ENCODE measurements at regions not wholly inside any gene's neighbourhood (a gene's known extent, or its start where the extent isn't known, plus 50 kb on each side); places are given as distances from the start of the nearest gene placed in this dataset.

DNA sequence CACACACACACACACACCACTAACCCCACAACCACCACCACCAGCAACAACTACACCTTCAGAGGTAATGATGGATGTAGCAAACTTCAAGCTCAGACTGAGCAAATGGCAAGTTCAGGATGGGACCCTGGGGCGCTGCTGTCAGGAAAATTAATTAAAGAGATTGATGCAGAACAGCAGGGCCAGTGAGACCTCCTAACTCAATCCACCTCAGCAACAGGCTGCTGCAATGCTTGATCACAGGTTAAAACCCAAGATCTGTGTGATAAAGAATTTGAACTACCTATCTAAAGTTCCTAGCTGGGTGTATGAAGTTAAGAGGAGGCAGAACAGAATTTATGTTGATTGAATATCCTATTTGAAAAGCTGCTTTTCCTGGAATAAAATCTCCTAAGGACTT lies 140.3 kb upstream of the FER start:
- Mint-ChIP-seq H3K9me3 (peaks cover 4% of the 10 kb centered on the region), H3K4me3 (no peak overlapping the region), H3K4me1 (peaks cover 3% of the 10 kb centered on the region), H3K27ac (no peak overlapping the region), H3K36me3 (ENCODE audit: low read depth) (no peaks in the 10 kb centered on the region), H3K27me3 (peaks cover 4% of the 10 kb centered on the region)
- DNase-seq = no peak
- ChIA-PET CTCF (no interaction called here), POLR2A (no interaction called here)

GRCh38 chr5:108606185-108606584 lies 141.5 kb upstream of the FER start:
- ChIA-PET CTCF (no interaction called here), POLR2A (no interaction called here)
- H3K27ac Mint-ChIP-seq = no peak overlapping the region
- H3K36me3 Mint-ChIP-seq (ENCODE audit: low read depth) = no peaks in the 10 kb centered on the region
- no peaks in the 10 kb centered on the region for H3K9me3 Mint-ChIP-seq
- H3K27me3 Mint-ChIP-seq = peaks cover 4% of the 10 kb centered on the region
- no peak for DNase-seq
- H3K4me1 Mint-ChIP-seq = peaks cover 3% of the 10 kb centered on the region
- no peak overlapping the region for H3K4me3 Mint-ChIP-seq

DNA sequence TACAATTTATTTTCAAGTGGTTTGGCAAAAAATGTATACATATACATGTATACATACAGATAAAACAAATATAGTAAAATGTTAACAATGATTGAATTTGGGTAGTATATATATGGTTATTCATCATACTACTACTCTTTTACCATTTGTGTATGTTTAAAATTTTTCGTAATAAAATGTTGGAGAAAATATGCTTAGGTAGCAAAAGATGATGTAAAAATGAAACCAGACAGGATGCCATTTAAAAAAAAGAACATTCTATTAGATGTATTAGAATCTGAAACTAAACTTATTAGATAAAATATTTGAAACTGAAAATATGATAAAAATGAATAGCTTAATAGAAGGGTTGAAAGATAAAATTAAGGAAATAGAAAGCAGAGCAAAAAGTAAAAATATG lies 144.9 kb upstream of the FER start:
- Mint-ChIP-seq H3K36me3 (ENCODE audit: low read depth) (no peaks in the 10 kb centered on the region), H3K27me3 (peaks cover 4% of the 10 kb centered on the region), H3K9me3 (no peaks in the 10 kb centered on the region), H3K4me3 (no peak overlapping the region), H3K27ac (no peak overlapping the region), H3K4me1 (peaks cover 3% of the 10 kb centered on the region)
- CTCF ChIA-PET = no interaction called here
- DNase-seq = no peak
- POLR2A ChIA-PET = no interaction called here

- CTCF ChIA-PET = no interaction called here
- POLR2A ChIA-PET = no interaction called here
- H3K27me3 Mint-ChIP-seq = peaks cover 2% of the 10 kb centered on the region
- no peak for DNase-seq
- H3K27ac Mint-ChIP-seq = no peak overlapping the region
- no peaks in the 10 kb centered on the region for H3K36me3 Mint-ChIP-seq (ENCODE audit: low read depth)
- no peaks in the 10 kb centered on the region for H3K4me1 Mint-ChIP-seq
- no peaks in the 10 kb centered on the region for H3K9me3 Mint-ChIP-seq
- H3K4me3 Mint-ChIP-seq = no peak overlapping the region
Measured at GRCh38 chr5:108590799-108591198, 156.9 kb upstream of the FER start.

- no peak for DNase-seq
- no peak overlapping the region for H3K4me3 Mint-ChIP-seq
- H3K27me3 Mint-ChIP-seq = peaks cover 8% of the 10 kb centered on the region
- no peak overlapping the region for H3K27ac Mint-ChIP-seq
- H3K36me3 Mint-ChIP-seq (ENCODE audit: low read depth) = no peaks in the 10 kb centered on the region
- POLR2A ChIA-PET = no interaction called here
- H3K9me3 Mint-ChIP-seq = no peaks in the 10 kb centered on the region
- CTCF ChIA-PET = no interaction called here
- H3K4me1 Mint-ChIP-seq = no peaks in the 10 kb centered on the region
Measured at GRCh38 chr5:108588323-108588722, 159.4 kb upstream of the FER start.

- no peaks in the 10 kb centered on the region for H3K4me1 Mint-ChIP-seq
- DNase-seq = no peak
- H3K27me3 Mint-ChIP-seq = peaks cover 8% of the 10 kb centered on the region
- H3K27ac Mint-ChIP-seq = no peak overlapping the region
- no peaks in the 10 kb centered on the region for H3K36me3 Mint-ChIP-seq (ENCODE audit: low read depth)
- H3K9me3 Mint-ChIP-seq = no peaks in the 10 kb centered on the region
- ChIA-PET CTCF (no interaction called here), POLR2A (no interaction called here)
- H3K4me3 Mint-ChIP-seq = no peak overlapping the region
Measured at GRCh38 chr5:108587821-108588220, 159.9 kb upstream of the FER start.

GRCh38 chr5:108581026-108581425 lies 166.7 kb upstream of the FER start:
- no peaks in the 10 kb centered on the region for H3K4me1 Mint-ChIP-seq
- CTCF ChIA-PET = interaction anchor here (0.8 kb wide), 1 partner anchor 108 kb away, joined by 3 read pairs; no protein-coding TSS in a partner anchor
- no peak overlapping the region for H3K27ac Mint-ChIP-seq
- no peak for DNase-seq
- H3K4me3 Mint-ChIP-seq = no peak overlapping the region
- H3K27me3 Mint-ChIP-seq = peaks cover 11% of the 10 kb centered on the region
- no peaks in the 10 kb centered on the region for H3K36me3 Mint-ChIP-seq (ENCODE audit: low read depth)
- POLR2A ChIA-PET = no interaction called here
- no peaks in the 10 kb centered on the region for H3K9me3 Mint-ChIP-seq

DNA sequence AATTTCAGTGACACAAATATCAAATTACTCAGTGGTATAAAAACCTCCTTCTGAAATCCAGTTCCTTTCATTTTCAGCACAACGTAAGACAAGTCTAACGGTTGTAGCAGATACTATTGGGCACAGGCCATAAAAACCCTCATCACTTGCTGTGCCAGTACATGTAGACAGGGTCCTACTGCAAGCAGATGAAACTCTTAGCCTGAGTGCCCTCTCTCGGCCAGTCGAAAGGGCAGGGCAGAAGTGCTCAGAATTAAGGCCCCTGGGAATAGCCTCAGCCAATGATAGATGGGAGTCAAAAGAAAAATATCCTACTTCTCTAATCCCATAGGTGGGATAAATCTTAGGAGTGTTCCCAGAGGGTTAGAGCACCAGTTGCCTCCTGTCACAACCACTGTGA lies 168.5 kb upstream of the FER start:
- DNase-seq = no peak
- ChIA-PET CTCF (interaction anchor here (0.6 kb wide), 1 partner anchor 1845 kb away, joined by 3 read pairs; no protein-coding TSS in a partner anchor), POLR2A (no interaction called here)
- Mint-ChIP-seq H3K36me3 (ENCODE audit: low read depth) (no peaks in the 10 kb centered on the region), H3K27me3 (peaks cover 6% of the 10 kb centered on the region), H3K4me3 (no peak overlapping the region), H3K4me1 (no peaks in the 10 kb centered on the region), H3K9me3 (peaks cover 6% of the 10 kb centered on the region), H3K27ac (no peak overlapping the region)

GRCh38 chr5:108578791-108579190 lies 168.9 kb upstream of the FER start:
- no peak overlapping the region for H3K4me3 Mint-ChIP-seq
- no peaks in the 10 kb centered on the region for H3K36me3 Mint-ChIP-seq (ENCODE audit: low read depth)

DNA sequence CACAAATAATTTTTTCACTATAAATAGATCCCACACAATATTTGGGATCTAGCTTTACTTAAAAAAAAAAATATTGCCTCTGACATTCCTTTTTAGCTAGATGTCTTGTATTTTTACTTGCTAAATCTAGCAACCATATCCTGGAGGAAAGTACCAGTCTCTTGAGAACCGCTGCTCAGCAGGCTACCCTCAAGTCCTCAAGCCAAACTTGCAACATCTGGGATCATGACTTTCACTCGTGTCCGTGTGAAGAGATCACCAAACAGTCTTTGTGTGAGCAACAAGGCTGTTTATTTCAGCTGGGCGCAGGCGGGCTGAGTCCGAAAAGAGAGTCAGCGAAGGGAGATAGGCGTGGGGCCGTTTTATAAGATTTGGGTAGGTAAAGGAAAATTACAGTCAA lies 180.3 kb upstream of the FER start:
- Mint-ChIP-seq H3K27me3 (no peaks in the 10 kb centered on the region), H3K36me3 (ENCODE audit: low read depth) (no peaks in the 10 kb centered on the region), H3K4me1 (no peaks in the 10 kb centered on the region), H3K9me3 (no peaks in the 10 kb centered on the region), H3K4me3 (no peak overlapping the region), H3K27ac (no peak overlapping the region)
- CTCF ChIA-PET = no interaction called here
- no peak for DNase-seq
- POLR2A ChIA-PET = no interaction called here

More at GRCh38 chr5:108578791-108579190, 168.9 kb upstream of the FER start:
- POLR2A ChIA-PET = no interaction called here
- DNase-seq = no peak
- peaks cover 6% of the 10 kb centered on the region for H3K27me3 Mint-ChIP-seq
- H3K27ac Mint-ChIP-seq = no peak overlapping the region
- H3K9me3 Mint-ChIP-seq = peaks cover 7% of the 10 kb centered on the region
- CTCF ChIA-PET = interaction anchor here (0.6 kb wide), 1 partner anchor 1844 kb away, joined by 3 read pairs; no protein-coding TSS in a partner anchor
- no peaks in the 10 kb centered on the region for H3K4me1 Mint-ChIP-seq

GRCh38 chr5:108564441-108564840 lies 182.5 kb upstream of the FBXL17 start:
- DNase-seq = no peak
- H3K9me3 Mint-ChIP-seq = no peaks in the 10 kb centered on the region
- no peaks in the 10 kb centered on the region for H3K36me3 Mint-ChIP-seq (ENCODE audit: low read depth)
- H3K4me1 Mint-ChIP-seq = no peaks in the 10 kb centered on the region
- H3K27me3 Mint-ChIP-seq = no peaks in the 10 kb centered on the region
- H3K27ac Mint-ChIP-seq = no peak overlapping the region
- CTCF ChIA-PET = no interaction called here
- POLR2A ChIA-PET = no interaction called here
- no peak overlapping the region for H3K4me3 Mint-ChIP-seq

- POLR2A ChIA-PET = no interaction called here
- Mint-ChIP-seq H3K36me3 (ENCODE audit: low read depth) (no peaks in the 10 kb centered on the region), H3K27me3 (no peaks in the 10 kb centered on the region), H3K9me3 (no peaks in the 10 kb centered on the region), H3K4me1 (no peaks in the 10 kb centered on the region), H3K4me3 (no peak overlapping the region), H3K27ac (no peak overlapping the region)
- no peak for DNase-seq
- CTCF ChIA-PET = no interaction called here
Measured at GRCh38 chr5:108562205-108562454, 180.2 kb upstream of the FBXL17 start.

DNA sequence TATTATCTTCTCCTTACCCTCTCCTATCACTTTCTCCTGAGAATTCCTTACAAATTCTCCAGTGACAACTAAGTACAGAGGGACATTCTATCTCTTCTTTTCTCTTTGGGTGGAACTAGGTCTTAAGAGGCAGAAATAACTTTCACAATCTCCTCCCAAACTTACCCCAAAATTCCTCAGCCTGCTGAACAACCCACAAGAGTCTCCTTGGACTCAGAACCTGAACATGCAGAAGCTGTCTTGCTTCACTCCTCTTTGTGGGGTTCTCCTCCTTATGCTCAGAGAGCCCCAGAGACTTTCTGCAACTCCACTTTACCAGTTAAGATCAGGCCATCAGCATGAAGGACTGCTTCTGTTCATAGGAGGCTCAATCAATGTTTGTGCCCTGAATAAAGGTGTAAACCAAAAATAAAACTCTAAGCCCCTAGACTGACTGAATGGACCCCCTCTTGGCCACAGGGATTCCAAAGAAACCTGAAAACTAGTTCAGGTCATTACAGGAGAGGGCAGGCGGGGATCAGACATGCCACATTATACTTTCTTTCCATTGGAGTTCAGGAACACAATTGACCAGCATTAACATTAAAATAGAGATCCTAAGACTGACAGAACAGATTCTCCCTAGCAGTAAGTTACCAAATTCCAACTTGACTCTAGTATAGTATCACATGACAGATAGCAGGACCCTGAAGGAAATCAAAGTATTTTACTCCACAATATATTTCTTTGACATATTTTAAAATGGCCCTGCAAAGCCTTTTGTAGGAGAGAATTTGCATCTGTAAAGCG lies 179.7 kb upstream of the FBXL17 start:
- CTCF ChIA-PET = no interaction called here
- Mint-ChIP-seq H3K27ac (no peak overlapping the region), H3K36me3 (ENCODE audit: low read depth) (no peaks in the 10 kb centered on the region), H3K9me3 (no peaks in the 10 kb centered on the region), H3K27me3 (no peaks in the 10 kb centered on the region), H3K4me1 (no peaks in the 10 kb centered on the region), H3K4me3 (no peak overlapping the region)
- no peak for DNase-seq
- POLR2A ChIA-PET = no interaction called here

DNA sequence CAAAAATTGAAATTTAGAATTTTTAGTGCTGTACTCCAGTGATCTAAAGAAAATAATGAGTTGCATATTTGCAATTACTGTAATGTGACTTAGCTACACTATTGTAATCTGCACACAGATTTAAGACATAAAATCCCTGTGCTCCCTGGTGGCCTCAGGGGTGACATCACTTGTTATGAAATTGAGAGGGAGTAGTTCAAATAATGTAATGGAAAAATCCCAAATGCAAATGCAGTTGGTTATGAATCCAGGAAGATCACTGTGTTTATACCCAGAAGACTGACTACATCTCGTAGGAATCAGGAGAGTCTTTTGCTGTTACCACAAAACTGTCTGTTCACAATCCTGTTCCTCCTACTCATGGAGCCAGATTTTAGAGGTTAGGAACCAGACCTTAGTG lies 178.7 kb upstream of the FBXL17 start:
- H3K36me3 Mint-ChIP-seq (ENCODE audit: low read depth) = no peaks in the 10 kb centered on the region

More for the DNA sequence above, 178.7 kb upstream of the FBXL17 start:
- ChIA-PET POLR2A (no interaction called here), CTCF (no interaction called here)
- Mint-ChIP-seq H3K4me3 (no peak overlapping the region), H3K27ac (no peak overlapping the region), H3K4me1 (no peaks in the 10 kb centered on the region), H3K27me3 (no peaks in the 10 kb centered on the region), H3K9me3 (no peaks in the 10 kb centered on the region)
- DNase-seq = no peak
